ENCODE measurements at regions not wholly inside any gene's neighbourhood (a gene's known extent, or its start where the extent isn't known, plus 50 kb on each side); places are given as distances from the start of the nearest gene placed in this dataset.
"Not testable (repeated sequence)": the region's sequence is repeated elsewhere in the genome, so short reads cannot be mapped to it uniquely, and the experiment has no call there.

DNA sequence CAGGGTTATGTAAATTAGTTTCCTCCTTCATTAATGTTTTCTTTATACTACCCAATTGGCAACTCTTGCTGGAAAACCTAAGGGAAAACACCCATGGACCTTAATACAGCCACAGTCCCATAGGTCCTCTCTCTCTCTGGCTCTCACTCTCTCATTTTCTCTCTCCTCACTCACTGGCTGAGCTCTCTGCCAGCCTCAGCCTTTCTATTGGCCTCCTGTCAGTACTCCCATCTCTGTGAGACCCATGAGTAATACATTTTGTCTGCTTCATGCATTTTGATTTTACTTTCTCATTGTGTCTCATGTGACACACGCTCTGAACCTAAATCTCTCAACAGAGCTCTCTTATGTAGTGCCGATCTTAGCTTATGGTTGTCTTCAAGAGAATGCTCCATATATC, 907.5 kb downstream of the C6orf118 start:
- DNase-seq (ENCODE audit: low read depth in 2 of 2), result no peak

DNA sequence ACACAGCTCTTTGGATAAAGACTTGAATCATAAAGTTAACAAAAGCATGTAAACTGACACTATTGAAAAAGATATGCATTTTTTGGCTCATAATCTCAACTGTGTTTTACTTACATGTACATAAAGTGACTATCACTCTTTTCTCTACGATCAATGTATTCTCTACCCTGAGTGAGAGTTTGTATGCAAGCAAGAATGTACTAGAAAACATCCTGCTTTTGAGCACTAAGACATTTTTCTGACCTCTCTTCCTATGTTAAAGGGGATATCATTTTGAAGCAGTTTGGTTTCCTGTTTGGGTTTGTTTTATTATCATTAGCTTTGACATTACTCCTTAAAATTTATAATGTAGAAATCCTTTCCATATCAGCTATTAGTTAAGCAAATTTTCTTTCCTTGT, 910.8 kb downstream of the C6orf118 start:
- DNase-seq (ENCODE audit: low read depth in 2 of 2), result no peak

- peak; percentile 6 to 58 for DNase-seq (ENCODE audit: low read depth in 2 of 2)
Observed at GRCh38 chr6:164396071-164397047, 913.0 kb downstream of the C6orf118 start.

DNA sequence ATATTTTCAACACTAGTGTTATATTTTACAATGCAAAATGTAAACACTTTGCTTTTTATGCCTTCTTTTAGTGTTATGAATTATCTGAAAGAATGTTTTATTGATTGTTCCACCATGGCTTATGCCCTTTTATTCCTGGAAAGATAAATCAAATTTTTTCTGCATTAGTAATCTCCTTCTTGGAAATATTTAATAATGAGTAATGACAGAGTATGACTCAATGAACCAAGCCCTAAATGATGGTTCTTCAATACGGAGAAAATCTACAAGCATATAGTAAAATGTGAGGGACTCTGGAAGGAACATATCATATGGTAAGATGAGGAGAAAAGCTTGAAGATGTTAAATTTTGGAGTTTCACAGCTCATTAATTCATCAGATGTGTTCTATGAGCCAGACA, 929.6 kb downstream of the C6orf118 start:
- DNase-seq (ENCODE audit: low read depth in 2 of 2), result no peak

DNA sequence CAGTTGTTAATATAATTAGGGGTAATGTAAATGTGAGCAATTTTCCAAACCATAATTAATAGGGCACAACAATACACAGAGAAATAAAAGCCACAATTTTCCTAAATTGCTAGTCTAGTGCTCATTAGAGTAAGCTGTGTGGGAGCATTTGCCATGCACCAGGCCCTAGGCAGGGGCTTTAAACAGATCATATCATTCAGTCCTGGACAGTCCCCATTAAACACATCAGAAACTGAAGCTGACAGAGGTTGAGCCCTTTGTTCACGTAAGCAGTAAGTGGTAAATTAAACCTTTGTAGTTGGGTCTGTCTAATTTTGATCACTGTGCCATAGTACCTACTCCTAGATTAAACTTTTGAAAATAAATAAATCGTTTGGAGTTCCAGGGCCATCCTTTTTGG, 931.1 kb downstream of the C6orf118 start:
- DNase-seq (ENCODE audit: low read depth in 2 of 2), result no peak

- no peak for DNase-seq (ENCODE audit: low read depth in 2 of 2)
Observed at GRCh38 chr6:164377348-164377918, 932.0 kb downstream of the C6orf118 start.

DNA sequence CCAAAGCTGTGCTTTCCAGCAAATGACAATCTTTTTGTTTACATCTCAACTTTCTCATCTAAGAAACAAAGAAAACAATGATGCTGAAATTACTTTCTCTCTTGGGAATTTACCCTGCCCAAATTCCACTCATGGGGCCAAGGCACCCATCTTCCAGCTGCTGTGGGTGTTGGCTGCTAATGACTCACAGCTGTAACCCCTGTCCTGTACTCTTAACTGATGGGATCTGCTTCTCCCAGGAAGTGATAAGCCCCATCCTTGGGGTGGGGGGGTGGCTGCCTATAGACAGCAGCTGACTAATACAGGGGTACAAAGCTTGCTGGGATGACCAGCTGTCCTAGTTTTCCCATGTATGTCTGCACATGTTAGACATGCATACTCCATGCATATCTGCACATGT, 938.6 kb downstream of the C6orf118 start:
- no peak for DNase-seq (ENCODE audit: low read depth in 2 of 2)

DNA sequence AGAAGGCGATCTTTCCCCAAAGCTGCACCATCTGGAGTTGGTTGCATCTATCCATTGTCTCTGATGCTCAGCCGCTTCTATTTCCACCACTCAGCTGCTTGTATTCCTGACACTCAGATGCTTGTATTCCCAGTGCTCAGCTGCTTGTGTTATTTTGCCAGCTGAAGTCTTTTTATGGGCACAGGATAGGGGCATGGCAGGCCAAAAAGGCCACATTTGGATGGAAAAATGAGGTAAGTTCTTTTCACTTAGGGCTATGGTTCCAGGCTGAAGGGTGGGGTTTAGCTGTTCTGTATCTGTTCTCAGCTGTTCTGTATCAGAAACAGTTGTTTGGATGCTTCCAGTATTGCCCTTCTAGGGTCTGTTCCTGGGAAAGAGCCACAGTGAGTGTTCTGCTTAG, 944.9 kb downstream of the QKI start:
- DNase-seq (ENCODE audit: low read depth in 2 of 2), result no peak

DNA sequence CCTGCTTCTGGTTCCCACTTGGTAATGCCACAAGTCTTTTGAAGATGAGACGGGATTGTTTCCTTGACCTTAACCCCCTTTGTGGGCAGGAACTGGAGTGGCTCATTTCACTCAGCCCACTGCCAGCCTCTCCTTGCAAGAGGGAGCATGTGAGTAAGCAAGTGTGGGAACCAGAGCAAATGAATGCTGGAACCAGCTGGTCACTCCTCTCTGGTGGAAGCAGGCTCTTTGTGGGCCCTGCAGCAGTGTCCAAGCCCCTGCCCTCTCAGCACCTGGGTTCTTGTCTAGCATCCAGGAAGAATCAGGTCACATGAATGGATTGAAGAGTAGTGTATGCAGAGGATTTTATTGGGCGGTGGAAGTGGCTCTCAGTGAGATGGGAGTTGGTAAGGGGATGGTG, 944.5 kb downstream of the QKI start:
- DNase-seq (ENCODE audit: low read depth in 2 of 2), result no peak

DNA sequence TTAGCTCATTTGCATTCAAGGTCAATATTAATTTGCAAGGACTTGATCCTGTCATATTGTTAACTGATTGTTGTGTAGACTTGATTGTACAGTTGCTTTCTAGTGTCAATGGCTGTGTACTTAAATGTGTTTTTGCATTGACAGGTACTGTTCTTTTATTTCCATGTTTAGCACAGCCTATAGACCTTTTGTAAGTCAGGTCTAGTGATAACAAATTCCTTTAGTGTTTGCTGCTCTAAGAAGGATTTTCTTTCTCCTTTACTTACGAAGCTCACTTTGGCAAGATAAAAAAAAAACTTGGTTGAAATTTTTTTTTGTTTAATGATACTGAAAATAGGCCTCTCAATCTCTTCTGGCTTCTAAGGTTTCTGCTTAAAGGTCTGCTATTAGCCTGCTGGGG, 942.3 kb downstream of the QKI start:
- DNase-seq (ENCODE audit: low read depth in 2 of 2), result no peak

DNA sequence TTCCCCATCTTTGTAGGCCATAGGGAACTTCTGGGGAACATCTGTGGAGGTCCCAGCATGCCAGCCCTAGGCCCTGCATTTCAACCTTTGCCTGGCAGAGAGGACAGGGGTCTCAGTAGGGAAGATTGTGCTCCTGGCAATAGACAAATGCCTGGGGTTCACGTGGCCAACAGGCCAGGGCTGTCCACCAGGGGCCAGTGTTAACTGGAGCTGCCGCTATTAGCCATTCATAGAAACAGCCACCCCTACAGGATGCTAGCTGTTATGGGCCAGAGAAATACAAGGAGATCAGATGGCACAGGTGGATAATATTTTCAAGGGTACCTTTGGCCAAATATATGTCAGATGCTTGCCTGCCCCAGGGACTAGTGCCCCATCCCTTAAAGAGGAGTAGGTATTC, 932.9 kb downstream of the QKI start:
- peak; percentile 3 to 47 for DNase-seq (ENCODE audit: low read depth in 2 of 2)

GRCh38 chr6:164346631-164347030, 932.1 kb downstream of the QKI start:
- DNase-seq (ENCODE audit: low read depth in 2 of 2), result no peak

GRCh38 chr6:164345806-164346496, 931.4 kb downstream of the QKI start:
- DNase-seq (ENCODE audit: low read depth in 2 of 2), result no peak

DNA sequence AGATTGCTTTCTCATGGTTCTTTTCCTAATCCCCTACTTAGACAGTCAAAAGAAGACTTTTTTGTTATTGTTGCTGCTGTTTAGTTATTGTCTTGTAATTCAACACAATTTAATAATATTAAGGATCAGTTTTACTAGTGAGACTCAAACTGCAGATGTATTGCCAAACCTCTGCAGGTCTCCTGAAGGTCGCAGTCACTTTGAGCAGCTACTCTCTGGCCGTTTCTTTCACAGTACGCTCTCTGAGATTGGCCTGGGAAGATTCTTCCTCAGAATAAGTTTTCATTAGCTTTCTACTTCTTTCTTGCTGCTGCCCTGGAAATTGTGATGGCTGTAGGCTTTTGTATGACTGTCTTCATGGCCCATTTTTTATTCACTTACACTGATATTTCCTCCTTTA, 930.8 kb downstream of the QKI start:
- no peak for DNase-seq (ENCODE audit: low read depth in 2 of 2)

DNA sequence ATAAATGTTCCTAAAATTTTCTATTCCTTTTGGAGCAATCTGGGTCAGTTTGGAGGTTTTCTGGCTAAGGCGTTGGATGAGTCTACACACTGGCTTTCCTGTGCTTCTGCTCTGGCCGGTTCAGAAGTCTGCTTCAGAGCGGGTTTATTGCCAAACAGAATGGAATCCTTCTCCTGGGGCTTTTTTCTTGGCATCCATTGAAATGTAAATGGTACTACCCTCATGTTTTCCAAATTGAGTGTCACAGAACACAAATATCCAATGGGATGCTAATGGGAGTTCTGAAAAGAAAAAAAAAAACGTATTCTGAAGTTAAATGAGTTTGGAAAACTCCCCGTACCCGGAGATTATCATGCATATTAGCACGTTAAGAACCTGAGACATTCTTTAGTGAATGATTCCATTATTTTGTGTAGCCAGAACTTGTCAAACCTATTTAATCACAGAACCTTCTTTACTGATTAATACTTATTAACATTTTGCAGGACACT, 930.3 kb downstream of the QKI start:
- no peak for DNase-seq (ENCODE audit: low read depth in 2 of 2)

GRCh38 chr6:164339442-164339841, 924.9 kb downstream of the QKI start:
- DNase-seq (ENCODE audit: low read depth in 2 of 2), result not testable (repeated sequence)

DNA sequence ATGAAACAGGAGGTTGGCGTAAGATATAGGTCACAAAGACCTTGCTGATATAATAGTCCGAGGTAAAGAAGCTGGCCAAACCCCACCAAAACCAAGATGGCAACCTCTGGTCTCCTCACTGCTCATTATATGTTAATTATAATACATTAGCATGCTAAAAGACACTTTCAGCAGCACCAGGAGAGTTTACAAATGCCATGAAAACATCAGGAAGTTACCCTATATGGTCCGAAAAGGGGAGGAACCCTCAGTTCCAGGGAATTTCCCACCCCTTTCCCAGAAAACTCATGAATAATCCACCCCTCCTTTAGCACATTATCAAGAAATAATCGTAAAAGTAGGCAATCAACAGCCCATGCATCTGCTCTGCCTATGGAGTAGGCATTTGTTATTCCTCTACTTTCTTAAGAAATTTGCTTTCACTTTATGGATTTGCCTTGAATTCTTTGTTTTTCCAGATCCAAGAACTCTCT, 923.4 kb downstream of the QKI start:
- DNase-seq (ENCODE audit: low read depth in 2 of 2), result no peak

DNA sequence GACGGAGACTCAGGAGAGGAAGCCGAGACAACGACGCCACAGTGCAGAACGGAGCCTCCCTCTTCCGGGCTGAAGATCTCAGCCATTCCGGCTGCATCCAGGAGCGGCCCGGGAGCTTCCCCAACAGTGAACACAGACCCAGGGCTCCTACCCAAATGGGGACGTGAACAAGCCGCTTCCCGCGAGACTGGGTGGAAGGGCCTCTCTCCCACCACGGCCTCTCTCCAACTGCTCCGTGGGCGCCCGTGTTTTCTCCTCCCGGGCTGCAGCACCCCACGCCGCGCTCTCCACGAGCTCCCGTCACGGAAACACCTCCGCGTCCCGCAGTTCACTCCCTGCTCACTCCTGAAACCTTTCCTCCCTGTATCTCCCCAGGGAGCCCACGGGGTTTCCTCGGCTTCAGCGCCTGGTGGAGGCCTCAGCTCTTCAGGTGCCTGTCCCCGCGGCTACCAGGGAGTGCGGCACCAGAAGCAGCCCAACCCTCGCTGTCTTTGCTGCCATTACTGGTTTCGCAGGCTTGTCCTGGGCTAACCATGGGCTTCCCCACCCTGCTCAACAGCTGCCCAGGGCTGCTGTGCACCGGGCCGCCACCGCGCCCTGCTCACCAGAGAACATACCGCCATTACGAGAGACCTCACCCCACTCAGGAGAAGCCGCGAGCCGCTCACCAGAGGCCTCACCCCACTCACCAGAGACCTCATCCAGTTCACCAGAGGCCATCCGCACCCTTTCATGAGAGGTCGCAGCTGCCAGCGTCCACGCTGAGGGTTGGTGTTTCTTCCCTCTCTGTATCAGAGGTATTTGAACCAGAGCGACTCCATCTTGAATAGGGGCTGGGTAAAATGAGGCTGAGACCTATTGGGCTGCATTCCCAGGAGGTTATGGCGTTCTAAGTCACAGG, 922.8 kb downstream of the QKI start:
- DNase-seq (ENCODE audit: low read depth in 2 of 2), result no peak

- no peak for DNase-seq (ENCODE audit: low read depth in 2 of 2)
Observed at GRCh38 chr6:164336455-164336854, 921.9 kb downstream of the QKI start.

- peak in 1 of 2 donors; percentile 13 for DNase-seq (ENCODE audit: low read depth in 2 of 2)
Observed at GRCh38 chr6:164331026-164331425, 916.5 kb downstream of the QKI start.

DNA sequence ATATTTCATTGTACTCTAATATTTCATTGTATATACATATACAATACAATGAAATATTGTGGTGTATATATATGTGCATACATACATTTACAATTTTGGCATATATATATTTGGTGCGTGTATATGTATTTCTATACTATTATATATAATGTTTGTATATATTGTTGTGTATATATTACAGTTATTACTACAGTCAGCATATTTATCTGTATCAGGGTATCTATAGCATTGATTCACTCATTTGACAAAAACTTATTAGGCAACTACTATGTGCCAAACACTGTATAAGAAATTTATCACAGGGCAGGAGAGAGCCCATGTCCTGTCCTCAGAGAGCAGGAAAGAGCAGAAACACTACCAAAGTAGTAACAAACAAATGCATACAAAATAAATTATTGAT, 910.6 kb downstream of the QKI start:
- no peak for DNase-seq (ENCODE audit: low read depth in 2 of 2)
